LNCAP (cell line): ENCODE measurements at regions not wholly inside any gene's neighbourhood (a gene's known extent, or its start where the extent isn't known, plus 50 kb on each side); places are given as distances from the start of the nearest gene placed in this dataset.

Source experiments
- CTCF ChIP-seq: fragments of 450-650 bp; IDR thresholded peaks from 2 replicates; pipeline ENCODE4 v1.5.1; 2017; ENCODE audit warnings: mild to moderate bottlenecking

- no peak for TF ChIP-seq CTCF
Observed at GRCh38 chr16:5506021-5506420, 408.4 kb upstream of the EEF2KMT start.

- no peak for TF ChIP-seq CTCF
Observed at GRCh38 chr16:5505091-5505887, 407.7 kb upstream of the EEF2KMT start.

GRCh38 chr16:5504064-5504781 lies 406.6 kb upstream of the EEF2KMT start:
- no peak for TF ChIP-seq CTCF

- TF ChIP-seq CTCF = no peak
Observed at GRCh38 chr16:5502944-5503343, 405.3 kb upstream of the EEF2KMT start.

- TF ChIP-seq CTCF = peak; percentile 25; the same call in 1 of the 2 replicates
Observed at GRCh38 chr16:5502467-5502869, 404.9 kb upstream of the EEF2KMT start.

- no peak for TF ChIP-seq CTCF
Observed at GRCh38 chr16:5500526-5500925, 402.9 kb upstream of the EEF2KMT start.

GRCh38 chr16:5498562-5498961 lies 401.0 kb upstream of the EEF2KMT start:
- TF ChIP-seq CTCF = no peak
